GM18520 (cell line): ENCODE measurements at regions not wholly inside any gene's neighbourhood (a gene's known extent, or its start where the extent isn't known, plus 50 kb on each side); places are given as distances from the start of the nearest gene placed in this dataset.
"Not testable (repeated sequence)": the region's sequence is repeated elsewhere in the genome, so short reads cannot be mapped to it uniquely, and the experiment has no call there.

ENCODE experiments used
- ATAC-seq: cut with Tn5 transposase; IDR thresholded peaks from one replicate; pipeline ENCODE4 v1.9.1; 2021; ENCODE audit not compliant: unreplicated experiment

GRCh38 chr2:54038835-54039234 lies 68.0 kb upstream of the PSME4 start:
- ATAC-seq: no peak

DNA sequence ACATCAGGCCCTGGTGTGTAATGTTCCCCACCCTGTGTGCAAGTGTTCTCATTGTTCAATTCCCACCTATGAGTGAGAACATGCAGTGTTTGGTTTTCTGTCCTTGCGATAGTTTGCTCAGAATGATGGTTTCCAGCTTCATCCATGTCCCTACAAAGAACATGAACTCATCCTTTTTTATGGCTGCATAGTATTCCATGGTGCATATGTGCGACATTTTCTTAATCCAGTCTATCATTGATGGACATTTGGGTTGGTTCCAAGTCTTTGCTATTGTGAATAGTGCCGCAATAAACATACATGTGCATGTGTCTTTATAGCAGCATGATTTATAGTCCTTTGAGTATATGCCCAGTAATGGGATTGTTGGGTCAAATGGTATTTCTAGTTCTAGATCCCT lies 60.5 kb upstream of the PSME4 start:
- not testable (repeated sequence) for ATAC-seq

DNA sequence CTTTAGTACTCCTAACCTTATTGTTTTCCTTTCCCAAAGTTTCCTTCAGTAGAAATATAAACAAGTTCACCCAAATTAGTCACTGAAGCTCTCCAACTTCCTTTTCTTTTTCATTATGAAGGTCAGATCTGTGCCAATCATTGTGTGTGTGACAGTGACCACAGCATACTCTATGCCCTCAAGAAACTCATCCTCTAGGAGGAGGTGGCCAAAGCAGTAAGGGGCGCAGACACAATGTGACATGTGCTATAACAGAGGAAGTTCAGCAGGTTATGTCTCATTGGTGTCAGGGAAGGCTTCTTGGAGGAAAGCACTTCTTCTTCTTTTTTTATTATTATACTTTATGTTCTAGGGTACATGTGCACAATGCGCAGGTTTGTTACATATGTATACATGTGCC lies 60.0 kb upstream of the PSME4 start:
- no peak for ATAC-seq

GRCh38 chr2:54030396-54030741 lies 59.6 kb upstream of the PSME4 start:
- ATAC-seq: no peak

- no peak for ATAC-seq
Observed at GRCh38 chr2:54029721-54030395, 59.1 kb upstream of the PSME4 start.

DNA sequence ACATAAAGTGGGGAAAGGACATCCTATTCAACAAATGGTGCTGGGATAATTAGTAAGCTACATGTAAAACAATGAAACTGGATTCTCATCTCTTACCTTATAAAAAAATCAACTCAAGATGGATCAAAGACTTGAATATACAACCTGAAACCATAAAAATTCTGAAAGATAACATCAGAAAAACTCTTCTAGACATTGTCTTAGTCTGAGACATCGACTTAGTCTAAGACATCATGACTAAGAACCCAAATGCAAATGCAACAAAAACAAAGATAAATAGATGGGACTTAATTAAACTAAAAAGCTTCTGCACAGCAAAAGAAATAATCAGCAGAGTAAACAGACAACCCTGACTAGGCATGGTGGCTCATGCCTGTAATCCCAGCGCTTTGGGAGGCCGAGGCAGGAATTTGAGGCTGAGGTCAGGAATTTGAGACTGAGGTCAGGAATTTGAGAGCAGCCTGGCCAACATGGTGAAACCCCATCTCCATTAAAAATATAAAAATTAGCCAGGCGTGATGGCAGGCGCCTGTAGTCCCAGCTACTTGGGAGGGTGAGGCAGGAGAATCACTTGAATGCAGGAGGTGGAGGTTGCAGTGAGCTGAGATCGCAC lies 54.8 kb upstream of the PSME4 start:
- not testable (repeated sequence) for ATAC-seq

DNA sequence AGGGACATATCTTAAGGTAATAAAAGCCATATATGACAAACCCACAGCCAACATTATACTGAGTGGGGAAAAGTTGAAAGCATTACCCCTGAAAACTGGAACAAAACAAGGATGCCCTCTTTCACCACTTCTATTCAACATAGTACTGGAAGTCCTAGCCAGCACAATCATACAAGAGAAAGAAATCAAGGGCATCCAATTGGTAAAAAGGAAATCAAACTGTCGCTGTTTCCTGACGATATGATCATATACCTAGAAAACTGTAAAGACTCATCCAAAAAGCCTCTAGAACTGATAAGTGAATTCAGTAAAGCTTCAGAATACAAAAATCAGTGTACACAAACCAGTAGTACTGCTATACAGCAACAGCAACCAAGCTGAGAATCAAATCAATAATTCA lies 53.8 kb upstream of the PSME4 start:
- ATAC-seq: no peak

DNA sequence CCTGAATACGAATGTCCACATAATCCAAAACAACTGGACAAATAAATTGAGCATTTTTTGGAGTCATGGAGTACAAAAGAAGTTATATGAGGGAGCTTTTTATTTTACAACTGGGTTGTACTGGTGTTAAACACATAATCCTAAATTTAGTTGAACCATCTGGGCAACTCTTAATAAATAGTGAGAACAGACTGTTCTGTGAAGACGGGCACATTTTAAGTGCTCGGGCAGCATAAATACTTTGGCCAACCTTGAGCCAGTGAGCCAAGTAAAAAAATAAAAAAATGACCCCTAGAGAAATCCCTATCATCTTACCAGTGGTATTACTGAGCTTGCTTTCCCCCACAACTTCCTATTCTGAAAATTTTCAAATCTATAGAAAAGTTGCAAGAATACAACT lies 50.9 kb upstream of the PSME4 start:
- no peak for ATAC-seq

DNA sequence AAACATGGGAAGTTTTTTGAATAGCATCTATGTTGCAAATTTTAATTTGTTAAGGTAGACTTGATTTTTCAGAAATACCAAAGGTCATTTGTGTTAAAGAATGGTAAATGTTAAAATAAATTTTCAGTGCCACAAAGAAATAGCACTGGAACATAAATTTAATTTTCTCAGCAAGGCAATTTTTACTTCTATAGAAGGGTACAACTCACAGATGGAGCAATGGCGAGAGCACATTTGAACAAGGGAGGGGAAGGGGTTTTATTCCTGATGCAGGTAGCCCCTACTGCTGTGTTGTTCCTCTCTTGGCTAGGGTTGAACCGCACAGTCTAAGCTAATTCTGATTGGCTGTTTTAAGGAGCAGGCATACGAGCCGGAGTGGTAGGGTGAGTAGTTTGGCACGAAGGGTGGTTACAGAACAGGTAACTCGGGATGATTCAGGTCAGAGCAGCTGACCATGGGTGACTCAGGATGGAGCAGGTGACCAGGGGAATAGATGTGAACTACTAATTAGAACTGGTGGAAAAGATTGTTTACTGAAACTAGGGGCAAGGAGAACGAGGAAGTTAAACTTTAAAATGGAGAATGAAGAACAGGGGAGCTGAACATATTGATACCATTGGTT lies 50.1 kb upstream of the PSME4 start:
- no peak for ATAC-seq
